Peyer's patch (tissue), 4 donors: ENCODE measurements at regions not wholly inside any gene's neighbourhood (a gene's known extent, or its start where the extent isn't known, plus 50 kb on each side); places are given as distances from the start of the nearest gene placed in this dataset.

Experiments
- CTCF ChIP-seq, 6 experiments: fragments of 450-650 bp in 4 of 6; fragments of 200-600 bp in 2 of 6; sonication (generic) in 1 of 6; IDR thresholded peaks; one replicate each; pipeline ENCODE4 v1.5.1; 2017 to 2019; ENCODE audit warnings: antibody characterized with exemption in 6 of 6, mild to moderate bottlenecking in 3 of 6, moderate library complexity in 1 of 6
- POLR2A ChIP-seq, 2 donors: fragments of 450-650 bp; IDR thresholded peaks; one replicate each; pipeline ENCODE4 v1.5.1; 2017; ENCODE audit warnings: antibody characterized with exemption in 2 of 2, mild to moderate bottlenecking in 2 of 2, moderate library complexity in 2 of 2

GRCh38 chr5:68818057-68818695 is 275.6 kb upstream of the SLC30A5 start:
- TF ChIP-seq POLR2A (IDR thresholded peaks at IDR 0.05) (no peak), CTCF (IDR thresholded peaks at IDR 0.05) (no peak)
